Peyer's patch (tissue), 4 donors: ENCODE measurements at regions not wholly inside any gene's neighbourhood (a gene's known extent, or its start where the extent isn't known, plus 50 kb on each side); places are given as distances from the start of the nearest gene placed in this dataset.
A peak's percentile ranks its signal among the peaks of the same experiment; 100 is the strongest.

ENCODE experiments used
- DNase-seq, 3 donors: peaks; one replicate each; pipeline ENCODE4 v3.0.0-alpha.2; 2017 to 2019
- H3K27ac ChIP-seq, 4 donors: fragments of 200-600 bp; sonication (generic); one replicate each; pipeline ENCODE4 v1.5.1; 2016 to 2019
- H3K27me3 ChIP-seq, 2 donors: fragments of 200-600 bp; sonication (generic); one replicate each; pipeline ENCODE4 v1.5.1; 2019
- H3K36me3 ChIP-seq, 3 donors: fragments of 200-600 bp; sonication (generic); one replicate each; pipeline ENCODE4 v1.5.1; 2016 to 2019
- H3K4me1 ChIP-seq, 4 donors: fragments of 200-600 bp; sonication (generic); one replicate each; pipeline ENCODE4 v1.5.1; 2016 to 2019
- H3K4me3 ChIP-seq, 4 donors: fragments of 200-600 bp; sonication (generic); 1 replicate in 3 of 4; 2 replicates in 1 of 4; pipeline ENCODE4 v1.5.1; 2016 to 2019; ENCODE audit warnings: mild to moderate bottlenecking in 1 of 4
- H3K9me3 ChIP-seq, 4 donors: fragments of 200-600 bp; sonication (generic); one replicate each; pipeline ENCODE4 v1.5.1; 2016 to 2019; ENCODE audit warnings: mild to moderate bottlenecking in 1 of 4
- CTCF ChIP-seq, 6 experiments: fragments of 450-650 bp in 4 of 6; fragments of 200-600 bp in 2 of 6; sonication (generic) in 1 of 6; IDR thresholded peaks; one replicate each; pipeline ENCODE4 v1.5.1; 2017 to 2019; ENCODE audit warnings: antibody characterized with exemption in 6 of 6, mild to moderate bottlenecking in 3 of 6, moderate library complexity in 1 of 6
- POLR2A ChIP-seq, 2 donors: fragments of 450-650 bp; IDR thresholded peaks; one replicate each; pipeline ENCODE4 v1.5.1; 2017; ENCODE audit warnings: antibody characterized with exemption in 2 of 2, mild to moderate bottlenecking in 2 of 2, moderate library complexity in 2 of 2

GRCh38 chr19:30070968-30071632, 129.1 kb downstream of the URI1 start:
- Histone ChIP-seq H3K27me3 (no peaks in the 10 kb centered on the region), H3K4me3 (no peak overlapping the region), H3K27ac (no peak overlapping the region), H3K36me3 (no peaks in the 10 kb centered on the region), H3K4me1 (no peaks in the 10 kb centered on the region), H3K9me3 (no peaks in the 10 kb centered on the region)
- TF ChIP-seq CTCF (IDR thresholded peaks at IDR 0.05): no peak
- TF ChIP-seq POLR2A (IDR thresholded peaks at IDR 0.05): no peak
- peak in 2 of 3 donors; percentile 29 to 40 for DNase-seq

GRCh38 chr19:30071871-30072270, 129.8 kb downstream of the URI1 start:
- Histone ChIP-seq H3K27me3 (no peaks in the 10 kb centered on the region), H3K4me1 (no peaks in the 10 kb centered on the region), H3K4me3 (no peak overlapping the region), H3K36me3 (no peaks in the 10 kb centered on the region), H3K9me3 (no peaks in the 10 kb centered on the region), H3K27ac (no peak overlapping the region)
- TF ChIP-seq CTCF (IDR thresholded peaks at IDR 0.05): no peak
- TF ChIP-seq POLR2A (IDR thresholded peaks at IDR 0.05): no peak
- DNase-seq: peak in 2 of 3 donors; percentile 17 to 36

- Histone ChIP-seq H3K9me3 (no peaks in the 10 kb centered on the region), H3K36me3 (no peaks in the 10 kb centered on the region), H3K27ac (no peak overlapping the region), H3K4me3 (no peak overlapping the region), H3K27me3 (no peaks in the 10 kb centered on the region), H3K4me1 (no peaks in the 10 kb centered on the region)
- TF ChIP-seq CTCF (IDR thresholded peaks at IDR 0.05): no peak
- DNase-seq: peak in 2 of 3 donors; percentile 24 to 27
Measured at GRCh38 chr19:30073152-30074000, 131.3 kb downstream of the URI1 start.

GRCh38 chr19:30074096-30074495, 132.1 kb downstream of the URI1 start:
- Histone ChIP-seq H3K4me3 (no peak overlapping the region), H3K4me1 (no peaks in the 10 kb centered on the region), H3K27me3 (no peaks in the 10 kb centered on the region), H3K36me3 (no peaks in the 10 kb centered on the region), H3K27ac (no peak overlapping the region), H3K9me3 (no peaks in the 10 kb centered on the region)
- DNase-seq: peak in 1 of 3 donors; percentile 6
- no peak for TF ChIP-seq POLR2A (IDR thresholded peaks at IDR 0.05)

GRCh38 chr19:30074741-30075715, 133.0 kb downstream of the URI1 start:
- Histone ChIP-seq H3K9me3 (no peaks in the 10 kb centered on the region), H3K27ac (no peak overlapping the region), H3K27me3 (no peaks in the 10 kb centered on the region), H3K4me3 (no peak overlapping the region), H3K36me3 (no peaks in the 10 kb centered on the region), H3K4me1 (no peaks in the 10 kb centered on the region)
- peak in 1 of 3 donors; percentile 34 for DNase-seq
- TF ChIP-seq CTCF (IDR thresholded peaks at IDR 0.05) (no peak), POLR2A (IDR thresholded peaks at IDR 0.05) (no peak)
